Brain microvascular endothelial cell (primary cell): ENCODE measurements at regions not wholly inside any gene's neighbourhood (a gene's known extent, or its start where the extent isn't known, plus 50 kb on each side); places are given as distances from the start of the nearest gene placed in this dataset.

Experiments used
- DNase-seq: peaks from one replicate; pipeline ENCODE4 v3.0.0-alpha.2; 2020
- H3K27ac ChIP-seq: fragments of 250-450 bp; sonication (Bioruptor Pico); 2 replicates; pipeline ENCODE4 v1.5.1; 2020; ENCODE audit warnings: mild to moderate bottlenecking, moderate library complexity
- H3K27me3 ChIP-seq: fragments of 250-450 bp; sonication (Bioruptor Pico); replicated peaks from 2 replicates; pipeline ENCODE4 v1.5.1; 2020; ENCODE audit warnings: mild to moderate bottlenecking
- H3K36me3 ChIP-seq: fragments of 250-450 bp; sonication (Bioruptor Pico); replicated peaks from 2 replicates; pipeline ENCODE4 v1.5.1; 2020; ENCODE audit warnings: mild to moderate bottlenecking
- H3K4me3 ChIP-seq: 2 replicates; pipeline ENCODE4 v1.5.1; 2011; ENCODE audit warnings: low read depth, mild to moderate bottlenecking, control low read depth, low read length, moderate library complexity
- in situ Hi-C: cut with HindIII; loops from 2 replicates; pipeline ENCODE4 v1.10.0; 2017; ENCODE audit warnings: low sequenced_read_pairs, low pct_ligation_motif_present
- TF ChIP-seq, protein P1 (sequence below): IDR thresholded peaks from 2 replicates; pipeline ENCODE4 v1.5.1; 2011; ENCODE audit warnings: low read depth, mild to moderate bottlenecking, moderate library complexity, low read length, control low read depth, inconsistent platforms; ENCODE audit errors: missing control alignments

DNA sequence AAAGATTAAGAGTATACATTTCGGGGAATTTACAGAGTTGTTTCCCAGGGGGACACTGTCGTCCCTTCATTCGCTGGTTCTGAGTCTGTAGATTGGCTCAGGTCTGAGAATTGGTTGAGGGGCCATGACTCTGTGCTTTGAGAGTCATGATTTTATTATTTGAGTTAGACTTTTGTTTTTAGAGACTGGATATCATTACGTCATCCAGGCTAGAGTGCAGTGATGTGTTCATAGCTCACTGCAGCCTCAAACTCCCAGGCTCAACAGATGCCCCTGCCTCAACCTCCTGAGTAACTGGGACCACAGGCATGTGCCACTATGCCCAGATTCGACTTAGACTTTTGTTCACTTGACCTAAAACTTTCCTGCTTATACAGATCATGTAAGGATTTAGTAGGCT lies 112.3 kb upstream of the C14orf180 start:
- TF ChIP-seq, protein P1, sequence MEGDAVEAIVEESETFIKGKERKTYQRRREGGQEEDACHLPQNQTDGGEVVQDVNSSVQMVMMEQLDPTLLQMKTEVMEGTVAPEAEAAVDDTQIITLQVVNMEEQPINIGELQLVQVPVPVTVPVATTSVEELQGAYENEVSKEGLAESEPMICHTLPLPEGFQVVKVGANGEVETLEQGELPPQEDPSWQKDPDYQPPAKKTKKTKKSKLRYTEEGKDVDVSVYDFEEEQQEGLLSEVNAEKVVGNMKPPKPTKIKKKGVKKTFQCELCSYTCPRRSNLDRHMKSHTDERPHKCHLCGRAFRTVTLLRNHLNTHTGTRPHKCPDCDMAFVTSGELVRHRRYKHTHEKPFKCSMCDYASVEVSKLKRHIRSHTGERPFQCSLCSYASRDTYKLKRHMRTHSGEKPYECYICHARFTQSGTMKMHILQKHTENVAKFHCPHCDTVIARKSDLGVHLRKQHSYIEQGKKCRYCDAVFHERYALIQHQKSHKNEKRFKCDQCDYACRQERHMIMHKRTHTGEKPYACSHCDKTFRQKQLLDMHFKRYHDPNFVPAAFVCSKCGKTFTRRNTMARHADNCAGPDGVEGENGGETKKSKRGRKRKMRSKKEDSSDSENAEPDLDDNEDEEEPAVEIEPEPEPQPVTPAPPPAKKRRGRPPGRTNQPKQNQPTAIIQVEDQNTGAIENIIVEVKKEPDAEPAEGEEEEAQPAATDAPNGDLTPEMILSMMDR, result no peak
- no peak overlapping the region for H3K4me3 ChIP-seq
- H3K27ac ChIP-seq, result no peak overlapping the region
- DNase-seq, result no peak
- H3K36me3 ChIP-seq, result no peaks in the 10 kb centered on the region
- H3K27me3 ChIP-seq, result peaks cover 4% of the 10 kb centered on the region
- in situ Hi-C loops, result no loop called here

DNA sequence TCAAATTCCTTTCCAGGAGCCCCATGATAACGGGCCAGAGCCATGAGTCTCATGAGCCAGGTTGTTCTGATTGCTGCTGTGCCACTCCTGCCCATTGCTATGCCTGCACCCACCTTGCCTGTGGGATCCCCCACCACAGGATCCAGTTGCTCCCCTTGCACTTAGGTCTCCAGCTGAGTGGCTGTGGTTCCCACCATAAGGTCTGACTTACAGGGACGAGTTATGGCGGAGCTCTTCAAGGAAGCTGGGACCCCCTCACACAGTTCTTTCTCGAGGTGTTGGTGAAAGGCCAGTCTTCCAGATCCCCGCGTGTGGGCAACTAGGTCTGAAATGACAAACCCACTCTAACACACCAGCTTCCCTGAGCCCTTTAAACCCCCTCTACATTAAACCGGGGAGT lies 111.9 kb upstream of the C14orf180 start:
- H3K4me3 ChIP-seq, result no peak overlapping the region
- in situ Hi-C loops, result no loop called here
- TF ChIP-seq, protein P1, result no peak
- no peak for DNase-seq
- peaks cover 4% of the 10 kb centered on the region for H3K27me3 ChIP-seq
- no peak overlapping the region for H3K27ac ChIP-seq
- no peaks in the 10 kb centered on the region for H3K36me3 ChIP-seq

DNA sequence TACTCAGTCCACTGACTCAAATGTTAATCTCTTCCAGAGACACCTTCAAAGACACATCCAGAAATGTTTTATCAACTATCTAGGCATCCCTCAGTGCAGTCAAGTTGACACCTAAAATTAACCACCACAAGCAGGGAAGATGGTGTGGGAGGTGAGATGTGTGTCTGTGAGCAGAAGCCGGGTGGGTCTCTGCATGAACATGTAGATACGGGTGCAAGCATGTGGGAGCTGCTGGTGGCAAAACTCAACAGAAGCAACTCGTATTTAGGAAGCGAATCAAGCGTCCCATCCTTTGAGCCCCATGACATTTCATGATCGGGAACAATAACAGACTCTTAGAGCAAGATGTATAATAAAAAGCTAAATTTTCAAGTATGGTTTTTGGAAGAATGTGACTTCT lies 110.0 kb upstream of the C14orf180 start:
- in situ Hi-C loops, result no loop called here
- H3K4me3 ChIP-seq, result no peak overlapping the region

DNA sequence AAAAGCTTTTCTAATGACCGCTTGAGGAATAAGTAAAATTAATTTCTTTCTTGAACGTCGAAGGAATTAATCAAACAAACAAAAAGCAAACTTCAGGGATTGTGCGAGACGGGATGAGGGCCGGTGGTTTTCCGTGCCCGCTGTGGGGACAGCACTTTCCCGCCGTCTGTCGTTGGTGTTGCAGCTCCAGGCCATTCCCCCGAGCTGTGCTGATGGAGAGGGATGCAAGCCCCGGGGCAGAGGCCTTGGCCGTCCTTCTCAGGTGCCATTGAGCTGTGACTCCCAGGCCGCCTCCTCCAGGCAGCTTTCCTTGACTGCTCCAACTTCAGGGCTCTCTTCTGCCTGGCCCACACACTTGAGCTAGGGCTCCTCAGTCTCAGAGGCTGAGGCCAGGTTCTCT lies 109.0 kb upstream of the C14orf180 start:
- DNase-seq, result no peak
- Histone ChIP-seq H3K4me3 (no peak overlapping the region), H3K27me3 (no peaks in the 10 kb centered on the region), H3K36me3 (no peaks in the 10 kb centered on the region), H3K27ac (no peak overlapping the region)
- in situ Hi-C loops, result no loop called here
- TF ChIP-seq, protein P1, result no peak

More for the DNA sequence above, 110.0 kb upstream of the C14orf180 start:
- Histone ChIP-seq H3K36me3 (no peaks in the 10 kb centered on the region), H3K27me3 (no peaks in the 10 kb centered on the region), H3K27ac (no peak overlapping the region)
- TF ChIP-seq, protein P1, result no peak
- DNase-seq, result no peak

DNA sequence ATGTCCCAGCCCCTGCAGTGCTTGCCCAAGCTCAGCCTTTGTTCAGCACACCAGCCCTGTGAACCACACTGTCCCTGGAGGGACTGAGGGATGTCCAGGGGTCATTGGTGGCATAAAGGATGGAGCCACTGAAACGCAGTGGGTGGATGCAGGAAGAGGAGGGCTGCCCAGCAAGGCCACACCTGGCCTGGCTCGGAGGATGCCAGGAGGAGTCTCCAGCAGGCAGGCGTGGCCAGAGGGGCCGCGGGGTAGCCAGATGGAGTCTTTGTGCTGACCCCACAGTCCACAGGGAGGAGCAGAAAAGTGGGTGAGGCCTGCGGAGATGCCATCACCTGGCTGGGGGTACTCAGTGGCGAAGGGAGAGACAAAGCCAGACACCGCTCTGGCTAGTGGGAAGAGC lies 108.5 kb upstream of the C14orf180 start:
- no peak for DNase-seq
- in situ Hi-C loops, result no loop called here
- H3K36me3 ChIP-seq, result no peaks in the 10 kb centered on the region
- TF ChIP-seq, protein P1, result no peak
- H3K4me3 ChIP-seq, result no peak overlapping the region
- H3K27ac ChIP-seq, result no peak overlapping the region
- H3K27me3 ChIP-seq, result no peaks in the 10 kb centered on the region

DNA sequence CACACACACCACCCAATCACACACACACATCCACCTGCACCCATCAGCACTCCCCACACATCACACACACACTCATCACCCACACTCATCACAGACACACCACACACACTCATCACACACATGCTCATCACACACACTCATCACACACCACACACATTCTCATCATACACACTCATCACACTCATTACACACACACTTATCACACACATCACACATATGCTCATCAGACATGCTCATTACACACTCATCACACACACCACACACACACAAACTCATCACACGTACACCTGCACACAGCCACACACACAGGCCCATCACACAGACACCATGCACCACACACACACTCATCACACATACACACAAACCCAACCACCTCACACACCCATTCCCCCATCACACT lies 107.5 kb upstream of the C14orf180 start:
- H3K27me3 ChIP-seq, result no peaks in the 10 kb centered on the region
- TF ChIP-seq, protein P1, result no peak

More for the DNA sequence above, 107.5 kb upstream of the C14orf180 start:
- no peak for DNase-seq
- no peaks in the 10 kb centered on the region for H3K36me3 ChIP-seq
- H3K4me3 ChIP-seq, result no peak overlapping the region
- in situ Hi-C loops, result no loop called here
- H3K27ac ChIP-seq, result no peak overlapping the region
